ENCODE measurements at regions not wholly inside any gene's neighbourhood (a gene's known extent, or its start where the extent isn't known, plus 50 kb on each side); places are given as distances from the start of the nearest gene placed in this dataset.
"Not testable (repeated sequence)": the region's sequence is repeated elsewhere in the genome, so short reads cannot be mapped to it uniquely, and the experiment has no call there.

- H3K36me3 Mint-ChIP-seq (ENCODE audit: low read depth); H3K4me3 Mint-ChIP-seq; H3K9me3 Mint-ChIP-seq; H3K27ac Mint-ChIP-seq; intact Hi-C loops (cut with micrococcal nuclease): not testable (repeated sequence)
- H3K27me3 Mint-ChIP-seq: peaks cover 18% of the 10 kb centered on the region
- H3K4me1 Mint-ChIP-seq (ENCODE audit: low read depth): peaks cover 11% of the 10 kb centered on the region
Observed at GRCh38 chr6:170055797-170056196, 235.1 kb downstream of the DLL1 start.

GRCh38 chr6:170053966-170054661 lies 236.8 kb downstream of the DLL1 start:
- H3K4me1 Mint-ChIP-seq (ENCODE audit: low read depth): peaks cover 26% of the 10 kb centered on the region
- intact Hi-C loops (cut with micrococcal nuclease): no loop called here
- H3K9me3 Mint-ChIP-seq: no peaks in the 10 kb centered on the region

DNA sequence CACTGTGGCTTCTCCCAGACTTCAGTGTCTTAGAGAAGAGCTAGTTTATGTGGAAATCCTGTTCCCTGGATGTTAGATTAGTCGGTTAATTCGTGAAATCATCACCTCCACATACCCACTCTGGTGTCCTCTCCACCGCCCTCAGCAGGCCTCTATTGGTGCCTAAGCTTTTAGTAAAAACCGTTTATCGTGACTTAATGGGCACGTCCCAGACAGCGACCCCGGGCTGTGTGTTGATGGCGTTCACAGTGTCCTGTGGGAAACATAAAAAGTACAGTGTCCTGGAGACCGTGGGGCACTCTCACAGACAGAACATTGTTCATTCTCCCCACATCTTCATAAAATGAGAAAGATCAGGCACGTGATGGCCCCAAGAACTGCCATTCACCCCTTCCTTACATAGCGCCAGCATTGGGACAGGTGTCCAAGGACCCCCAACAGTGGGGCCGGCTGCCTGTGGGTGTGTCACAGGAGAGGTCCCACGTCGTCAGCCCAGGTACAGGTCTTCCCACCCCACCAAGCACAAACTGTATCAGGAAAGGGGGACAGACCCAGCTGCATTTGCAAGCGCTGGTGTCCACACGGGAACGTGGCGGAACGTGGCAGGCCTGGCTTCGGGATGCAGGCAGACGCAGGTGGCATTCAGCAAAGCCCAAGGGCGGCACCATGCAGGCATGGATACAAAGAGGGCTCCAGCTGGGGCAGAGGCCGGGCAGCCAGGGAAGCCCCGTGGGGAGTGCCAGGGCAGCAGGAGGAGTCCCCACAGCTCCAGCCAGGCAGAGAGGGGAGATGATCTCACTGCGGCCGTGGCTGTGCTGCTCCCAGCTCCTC lies 237.7 kb downstream of the DLL1 start:
- Mint-ChIP-seq H3K4me3 (no peak overlapping the region), H3K27ac (peak overlapping the region; percentile 61), H3K9me3 (no peaks in the 10 kb centered on the region), H3K27me3 (peaks cover 18% of the 10 kb centered on the region), H3K36me3 (ENCODE audit: low read depth) (no peaks in the 10 kb centered on the region), H3K4me1 (ENCODE audit: low read depth) (peaks cover 35% of the 10 kb centered on the region)
- intact Hi-C loops (cut with micrococcal nuclease): no loop called here

More at GRCh38 chr6:170053966-170054661, 236.8 kb downstream of the DLL1 start:
- Mint-ChIP-seq H3K4me3 (no peak overlapping the region), H3K27ac (no peak overlapping the region), H3K27me3 (peaks cover 18% of the 10 kb centered on the region), H3K36me3 (ENCODE audit: low read depth) (no peaks in the 10 kb centered on the region)

DNA sequence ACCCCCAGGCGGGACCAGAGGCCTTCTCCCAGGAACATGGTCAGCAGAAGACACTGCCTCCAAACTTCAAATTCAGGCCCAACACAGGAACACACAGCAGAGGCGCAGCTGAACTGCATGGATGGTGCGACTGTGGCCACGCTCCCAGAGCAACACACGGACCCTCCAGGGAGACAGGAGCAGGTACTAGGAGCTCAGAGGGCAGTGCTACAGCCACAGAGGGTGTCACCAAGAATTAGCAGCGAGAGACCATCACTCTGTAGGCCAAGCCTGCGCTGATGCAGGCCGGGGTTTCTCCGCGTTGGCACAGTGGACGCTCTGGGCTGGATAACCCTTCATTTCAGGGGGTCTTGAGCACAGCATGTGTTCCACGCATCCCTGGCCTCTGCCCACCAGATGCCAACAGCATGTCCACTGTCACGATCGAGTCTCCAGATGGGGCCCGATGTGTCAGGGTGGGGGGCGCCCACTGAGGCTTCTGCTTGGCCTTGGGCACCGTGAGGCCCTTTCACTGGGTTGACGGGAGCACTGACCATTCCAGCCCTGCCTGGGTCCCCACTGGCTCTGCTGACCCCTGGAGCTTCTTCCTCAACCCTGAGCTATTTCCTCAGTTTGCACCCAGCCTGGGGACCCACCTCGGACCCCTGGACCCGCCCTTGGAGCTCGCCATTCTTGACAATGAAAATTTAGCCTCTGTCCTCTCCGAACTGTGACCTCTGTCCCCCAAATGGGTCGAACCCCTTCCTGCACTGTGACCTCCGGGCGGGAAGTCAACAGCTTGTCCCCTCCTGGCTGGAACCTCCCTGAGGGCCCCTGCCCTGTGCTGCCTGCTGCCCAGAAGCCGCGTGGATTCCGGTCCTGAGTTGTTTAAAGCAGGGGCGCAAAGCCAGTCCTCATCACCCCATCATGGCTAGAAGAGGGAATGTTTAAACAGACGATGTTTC lies 239.4 kb downstream of the DLL1 start:
- peaks cover 8% of the 10 kb centered on the region for H3K9me3 Mint-ChIP-seq
- intact Hi-C loops (cut with micrococcal nuclease): no loop called here
- peak overlapping the region; percentile 57 for H3K27ac Mint-ChIP-seq
- H3K36me3 Mint-ChIP-seq (ENCODE audit: low read depth): no peaks in the 10 kb centered on the region
- no peak overlapping the region for H3K4me3 Mint-ChIP-seq
- H3K4me1 Mint-ChIP-seq (ENCODE audit: low read depth): peaks cover 52% of the 10 kb centered on the region
- H3K27me3 Mint-ChIP-seq: peaks cover 13% of the 10 kb centered on the region

DNA sequence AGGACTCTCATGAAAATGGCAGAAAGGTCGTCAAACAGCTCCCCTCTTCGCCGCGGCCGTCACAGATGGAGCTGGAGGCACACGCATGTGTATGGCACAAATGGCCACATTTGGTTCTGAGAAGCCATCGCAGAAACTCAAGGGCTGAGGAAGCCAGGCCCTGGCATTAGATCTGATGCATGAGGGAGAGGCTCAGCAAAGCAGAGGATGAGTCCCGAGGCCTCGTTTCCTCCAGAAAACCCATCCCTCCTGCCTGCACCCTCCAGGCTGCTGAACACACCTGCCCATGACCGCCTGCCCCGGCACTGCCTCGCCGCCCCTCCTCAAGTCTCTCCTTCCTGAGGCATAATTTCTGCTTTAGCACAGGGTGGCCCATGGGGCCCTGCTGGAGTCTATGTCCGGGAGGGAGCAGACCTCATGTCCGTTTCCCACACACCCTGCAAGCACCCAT lies 240.3 kb downstream of the DLL1 start:
- no peaks in the 10 kb centered on the region for H3K36me3 Mint-ChIP-seq (ENCODE audit: low read depth)
- peak overlapping the region; percentile 57 for H3K27ac Mint-ChIP-seq
- H3K4me1 Mint-ChIP-seq (ENCODE audit: low read depth): peaks cover 56% of the 10 kb centered on the region
- H3K27me3 Mint-ChIP-seq: peaks cover 11% of the 10 kb centered on the region
- H3K4me3 Mint-ChIP-seq: no peak overlapping the region
- peaks cover 8% of the 10 kb centered on the region for H3K9me3 Mint-ChIP-seq
- intact Hi-C loops (cut with micrococcal nuclease): no loop called here

- peaks cover 9% of the 10 kb centered on the region for H3K27me3 Mint-ChIP-seq
- peaks cover 8% of the 10 kb centered on the region for H3K9me3 Mint-ChIP-seq
- peaks cover 58% of the 10 kb centered on the region for H3K4me1 Mint-ChIP-seq (ENCODE audit: low read depth)
- intact Hi-C loops (cut with micrococcal nuclease): no loop called here
- H3K4me3 Mint-ChIP-seq: no peak overlapping the region
- H3K36me3 Mint-ChIP-seq (ENCODE audit: low read depth): no peaks in the 10 kb centered on the region
- H3K27ac Mint-ChIP-seq: peak overlapping the region; percentile 57
Observed at GRCh38 chr6:170049641-170050561, 241.0 kb downstream of the DLL1 start.

GRCh38 chr6:170048615-170049256 lies 242.1 kb downstream of the DLL1 start:
- H3K9me3 Mint-ChIP-seq: peaks cover 8% of the 10 kb centered on the region
- no peaks in the 10 kb centered on the region for H3K36me3 Mint-ChIP-seq (ENCODE audit: low read depth)
- peak overlapping the region; percentile 57 for H3K27ac Mint-ChIP-seq
- peaks cover 52% of the 10 kb centered on the region for H3K4me1 Mint-ChIP-seq (ENCODE audit: low read depth)
- intact Hi-C loops (cut with micrococcal nuclease): no loop called here
- H3K4me3 Mint-ChIP-seq: no peak overlapping the region
- peaks cover 7% of the 10 kb centered on the region for H3K27me3 Mint-ChIP-seq

DNA sequence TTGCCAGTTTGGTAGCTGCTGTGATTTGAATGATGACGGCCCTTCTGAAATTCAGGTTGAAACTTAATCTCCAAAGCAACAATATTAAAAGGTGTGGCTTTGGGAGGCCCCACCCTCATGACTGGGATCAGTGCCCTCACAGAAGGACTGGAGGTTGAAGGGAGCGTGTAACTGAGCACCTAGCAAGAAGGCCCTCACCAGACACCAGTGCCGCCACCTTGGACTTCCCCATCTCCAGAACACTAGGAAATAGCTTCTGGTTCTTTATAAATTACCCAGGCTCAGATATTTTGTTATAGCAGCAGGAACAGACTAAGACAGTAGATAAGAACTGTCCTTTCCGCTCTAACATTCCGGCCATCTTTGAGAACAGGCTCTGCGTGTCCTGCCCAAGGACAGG lies 243.1 kb downstream of the DLL1 start:
- H3K9me3 Mint-ChIP-seq: peaks cover 8% of the 10 kb centered on the region
- H3K4me3 Mint-ChIP-seq: no peak overlapping the region
- peak overlapping the region; percentile 57 for H3K27ac Mint-ChIP-seq
- intact Hi-C loops (cut with micrococcal nuclease): no loop called here
- peaks cover 2% of the 10 kb centered on the region for H3K27me3 Mint-ChIP-seq
- peaks cover 52% of the 10 kb centered on the region for H3K4me1 Mint-ChIP-seq (ENCODE audit: low read depth)
- H3K36me3 Mint-ChIP-seq (ENCODE audit: low read depth): no peaks in the 10 kb centered on the region

DNA sequence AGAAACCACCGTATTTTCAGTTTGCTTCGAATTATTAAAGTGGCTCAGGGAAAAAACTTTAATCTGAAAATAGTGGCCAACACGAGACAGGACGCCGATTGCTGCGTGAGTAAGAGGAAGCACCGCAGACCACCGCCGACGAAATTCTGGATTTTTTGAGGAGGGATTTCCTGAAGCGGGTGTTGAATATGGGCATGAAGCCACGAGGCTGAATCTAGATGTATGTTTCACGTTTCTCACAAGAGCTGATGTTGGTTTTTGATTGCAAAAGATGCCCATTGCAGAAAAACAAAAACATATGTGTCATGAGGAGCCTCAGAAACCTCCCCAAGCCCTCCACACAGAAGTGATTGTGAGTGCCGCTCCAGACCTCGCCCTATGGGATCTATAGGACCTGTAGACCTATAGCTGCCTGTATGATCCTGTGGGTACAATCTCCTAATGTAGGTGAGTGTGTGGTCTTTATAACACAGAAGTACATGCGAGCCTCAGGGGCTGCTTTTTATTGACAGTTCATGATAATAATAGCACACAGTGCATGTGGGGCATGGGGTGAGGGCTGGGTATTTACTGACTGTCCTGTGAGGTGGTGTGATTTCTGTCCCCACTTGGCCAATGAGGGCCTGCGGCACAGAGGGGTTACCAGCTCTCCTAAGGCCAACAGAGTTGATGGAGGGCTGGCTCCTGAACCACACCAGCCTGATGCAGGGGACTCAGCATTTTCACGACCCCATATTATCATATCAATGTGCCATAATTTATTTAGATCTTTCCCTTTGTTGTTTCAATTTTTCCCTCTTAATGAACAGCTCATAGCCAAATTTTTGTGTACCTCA lies 243.9 kb downstream of the DLL1 start:
- peaks cover 52% of the 10 kb centered on the region for H3K4me1 Mint-ChIP-seq (ENCODE audit: low read depth)
- H3K27me3 Mint-ChIP-seq: peaks cover 1% of the 10 kb centered on the region
- H3K9me3 Mint-ChIP-seq: peaks cover 12% of the 10 kb centered on the region
- H3K27ac Mint-ChIP-seq: no peak overlapping the region
- H3K36me3 Mint-ChIP-seq (ENCODE audit: low read depth): no peaks in the 10 kb centered on the region
- H3K4me3 Mint-ChIP-seq: no peak overlapping the region
- intact Hi-C loops (cut with micrococcal nuclease): no loop called here

DNA sequence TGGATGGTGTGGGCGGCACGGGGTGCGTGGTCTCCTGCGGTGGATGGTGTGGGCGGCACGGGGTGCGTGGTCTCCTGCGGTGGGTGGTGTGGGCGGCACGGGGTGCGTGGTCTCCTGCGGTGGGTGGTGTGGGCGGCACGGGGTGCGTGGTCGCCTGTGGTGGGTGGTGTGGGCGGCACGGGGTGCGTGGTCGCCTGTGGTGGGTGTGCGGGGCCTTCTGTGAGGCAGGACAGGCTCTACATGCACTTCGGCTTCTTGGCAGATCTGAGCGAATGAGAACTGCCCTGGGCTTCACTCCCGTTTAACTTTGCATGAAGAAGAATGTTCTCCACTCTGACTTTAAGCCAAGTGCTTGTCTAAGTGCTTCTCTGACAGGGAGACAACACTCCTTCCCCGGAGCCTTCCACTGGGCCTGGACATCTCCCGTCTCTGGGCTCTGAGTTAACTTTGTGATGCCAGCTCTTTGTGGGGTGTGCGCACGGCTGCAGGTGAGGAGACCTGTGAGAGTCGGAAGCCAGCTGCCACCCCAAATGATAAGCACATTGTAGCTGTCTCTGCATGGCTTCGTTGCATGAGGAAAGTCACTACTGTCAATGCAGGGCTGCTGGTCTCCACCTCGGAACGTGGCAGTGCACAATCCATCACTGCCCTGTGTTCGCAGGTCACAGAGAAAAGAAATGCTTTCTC lies 244.8 kb downstream of the DLL1 start:
- Mint-ChIP-seq H3K4me3 (no peak overlapping the region), H3K27ac (no peak overlapping the region), H3K9me3 (peaks cover 17% of the 10 kb centered on the region), H3K36me3 (ENCODE audit: low read depth) (no peaks in the 10 kb centered on the region), H3K4me1 (ENCODE audit: low read depth) (peaks cover 52% of the 10 kb centered on the region), H3K27me3 (peaks cover 1% of the 10 kb centered on the region)
- intact Hi-C loops (cut with micrococcal nuclease): no loop called here

DNA sequence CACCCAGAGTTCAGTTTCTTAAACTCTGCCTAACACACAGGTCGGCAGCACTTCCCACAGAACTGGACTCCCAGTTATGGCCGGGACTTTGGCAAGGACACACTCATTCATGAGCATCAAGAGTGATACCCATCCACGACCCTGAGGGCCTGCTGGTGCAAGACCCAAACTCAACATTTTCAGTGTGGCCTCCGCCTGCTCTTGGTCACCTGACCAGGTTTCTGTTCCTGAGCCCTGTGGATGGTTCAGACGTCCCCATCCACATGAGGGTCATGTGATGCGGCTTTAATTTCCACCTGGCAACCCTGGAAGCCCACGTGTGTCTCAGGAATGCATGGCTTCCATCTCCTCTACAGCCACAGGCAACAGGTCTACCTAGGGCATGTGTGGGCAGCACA lies 245.3 kb downstream of the DLL1 start:
- H3K4me3 Mint-ChIP-seq: no peak overlapping the region
- peaks cover 17% of the 10 kb centered on the region for H3K9me3 Mint-ChIP-seq
- H3K27me3 Mint-ChIP-seq: peaks cover 1% of the 10 kb centered on the region
- no peak overlapping the region for H3K27ac Mint-ChIP-seq
- no peaks in the 10 kb centered on the region for H3K36me3 Mint-ChIP-seq (ENCODE audit: low read depth)
- intact Hi-C loops (cut with micrococcal nuclease): no loop called here
- peaks cover 51% of the 10 kb centered on the region for H3K4me1 Mint-ChIP-seq (ENCODE audit: low read depth)
